ENCODE measurements at regions not wholly inside any gene's neighbourhood (a gene's known extent, or its start where the extent isn't known, plus 50 kb on each side); places are given as distances from the start of the nearest gene placed in this dataset.

- no peak for DNase-seq
Measured at GRCh38 chr3:5431146-5431545, 243.6 kb downstream of the EDEM1 start.

- no peak for DNase-seq
Measured at GRCh38 chr3:5431811-5432378, 244.4 kb downstream of the EDEM1 start.

GRCh38 chr3:5437296-5437782 lies 249.8 kb downstream of the EDEM1 start:
- no peak for DNase-seq

GRCh38 chr3:5437783-5438323 lies 250.3 kb downstream of the EDEM1 start:
- no peak for DNase-seq

GRCh38 chr3:5441401-5441800 lies 253.9 kb downstream of the EDEM1 start:
- DNase-seq = no peak

GRCh38 chr3:5442106-5442785 lies 254.7 kb downstream of the EDEM1 start:
- no peak for DNase-seq

GRCh38 chr3:5442786-5443138 lies 255.3 kb downstream of the EDEM1 start:
- no peak for DNase-seq

GRCh38 chr3:5444253-5444652 lies 256.7 kb downstream of the EDEM1 start:
- DNase-seq = no peak

- no peak for DNase-seq
Measured at GRCh38 chr3:5445676-5446201, 258.2 kb downstream of the EDEM1 start.

GRCh38 chr3:5448246-5448645 lies 260.7 kb downstream of the EDEM1 start:
- no peak for DNase-seq

- DNase-seq = no peak
Measured at GRCh38 chr3:5448816-5449215, 261.3 kb downstream of the EDEM1 start.

- DNase-seq = no peak
Measured at GRCh38 chr3:5456199-5456598, 268.7 kb downstream of the EDEM1 start.

GRCh38 chr3:5458526-5458925 lies 271.0 kb downstream of the EDEM1 start:
- DNase-seq = no peak

GRCh38 chr3:5462086-5462485 lies 274.6 kb downstream of the EDEM1 start:
- no peak for DNase-seq

- no peak for DNase-seq
Measured at GRCh38 chr3:5463991-5464390, 276.5 kb downstream of the EDEM1 start.

GRCh38 chr3:5464649-5465048 lies 277.1 kb downstream of the EDEM1 start:
- no peak for DNase-seq

- DNase-seq = no peak
Measured at GRCh38 chr3:5465183-5465582, 277.7 kb downstream of the EDEM1 start.

- DNase-seq = no peak
Measured at GRCh38 chr3:5466065-5466464, 278.6 kb downstream of the EDEM1 start.

GRCh38 chr3:5466717-5467116 lies 279.2 kb downstream of the EDEM1 start:
- no peak for DNase-seq

- DNase-seq = no peak
Measured at GRCh38 chr3:5473471-5473870, 286.0 kb downstream of the EDEM1 start.

GRCh38 chr3:5476403-5476802 lies 288.9 kb downstream of the EDEM1 start:
- DNase-seq = no peak

- DNase-seq = no peak
Measured at GRCh38 chr3:5479229-5479799, 291.8 kb downstream of the EDEM1 start.

- DNase-seq = no peak
Measured at GRCh38 chr3:5480190-5480589, 292.7 kb downstream of the EDEM1 start.

GRCh38 chr3:5485427-5485826 lies 297.9 kb downstream of the EDEM1 start:
- no peak for DNase-seq
